ENCODE measurements at regions not wholly inside any gene's neighbourhood (a gene's known extent, or its start where the extent isn't known, plus 50 kb on each side); places are given as distances from the start of the nearest gene placed in this dataset.

GRCh38 chr14:62101189-62101588 lies 339.0 kb downstream of the SNAPC1 start:
- no peak for ATAC-seq (replicated peaks)
- H3K27ac Mint-ChIP-seq: no peak overlapping the region
- no peaks in the 10 kb centered on the region for H3K27me3 Mint-ChIP-seq
- no peak for DNase-seq
- H3K4me1 Mint-ChIP-seq (ENCODE audit: low read depth in 2 of 2): peaks cover 14 to 21% of the 10 kb centered on the region in 2 donors
- no peak overlapping the region for H3K4me3 Mint-ChIP-seq
- no peaks in the 10 kb centered on the region for H3K36me3 Mint-ChIP-seq (ENCODE audit: insufficient read depth)
- peaks cover 0 to 10% of the 10 kb centered on the region in 2 donors for H3K9me3 Mint-ChIP-seq

- no peaks in the 10 kb centered on the region for H3K36me3 Mint-ChIP-seq (ENCODE audit: insufficient read depth)
- H3K4me1 Mint-ChIP-seq (ENCODE audit: low read depth in 2 of 2): peaks cover 14 to 21% of the 10 kb centered on the region in 2 donors
- no peak for DNase-seq
- no peak overlapping the region for H3K4me3 Mint-ChIP-seq
- peaks cover 0 to 10% of the 10 kb centered on the region in 2 donors for H3K9me3 Mint-ChIP-seq
- ATAC-seq (replicated peaks): no peak
- H3K27ac Mint-ChIP-seq: no peak overlapping the region
- H3K27me3 Mint-ChIP-seq: no peaks in the 10 kb centered on the region
These were observed 339.6 kb downstream of the SNAPC1 start for GRCh38 chr14:62101673-62102348.

GRCh38 chr14:62102349-62102725 lies 340.1 kb downstream of the SNAPC1 start:
- no peak overlapping the region for H3K4me3 Mint-ChIP-seq
- no peaks in the 10 kb centered on the region for H3K27me3 Mint-ChIP-seq
- peaks cover 14 to 21% of the 10 kb centered on the region in 2 donors for H3K4me1 Mint-ChIP-seq (ENCODE audit: low read depth in 2 of 2)
- DNase-seq: no peak
- H3K9me3 Mint-ChIP-seq: peaks cover 0 to 10% of the 10 kb centered on the region in 2 donors
- H3K27ac Mint-ChIP-seq: no peak overlapping the region
- no peaks in the 10 kb centered on the region for H3K36me3 Mint-ChIP-seq (ENCODE audit: insufficient read depth)
- ATAC-seq (replicated peaks): no peak

- DNase-seq (no peak), ATAC-seq (replicated peaks) (no peak)
- no peaks in the 10 kb centered on the region for H3K36me3 Mint-ChIP-seq (ENCODE audit: insufficient read depth)
- no peak overlapping the region for H3K27ac Mint-ChIP-seq
- H3K27me3 Mint-ChIP-seq: no peaks in the 10 kb centered on the region
- peaks cover 10% of the 10 kb centered on the region in 2 donors for H3K4me1 Mint-ChIP-seq (ENCODE audit: low read depth in 2 of 2)
- peaks cover 0 to 9% of the 10 kb centered on the region in 2 donors for H3K9me3 Mint-ChIP-seq
- no peak overlapping the region for H3K4me3 Mint-ChIP-seq
These were observed 341.2 kb downstream of the SNAPC1 start for GRCh38 chr14:62103464-62103863.

- Mint-ChIP-seq H3K4me3 (no peak overlapping the region), H3K27ac (no peak overlapping the region), H3K4me1 (ENCODE audit: low read depth in 2 of 2) (no peaks in the 10 kb centered on the region), H3K36me3 (ENCODE audit: insufficient read depth) (no peaks in the 10 kb centered on the region), H3K27me3 (peaks cover 0 to 26% of the 10 kb centered on the region in 2 donors), H3K9me3 (no peaks in the 10 kb centered on the region)
- no peak for ATAC-seq (replicated peaks)
- DNase-seq: no peak
These were observed 348.7 kb downstream of the SNAPC1 start for GRCh38 chr14:62110941-62111340.

- H3K27me3 Mint-ChIP-seq: peaks cover 28 to 67% of the 10 kb centered on the region in 2 donors
- peaks cover 8 to 10% of the 10 kb centered on the region in 2 donors for H3K4me1 Mint-ChIP-seq (ENCODE audit: low read depth in 2 of 2)
- ATAC-seq (replicated peaks) (peak; percentile 96), DNase-seq (peak; percentile 28 to 57 (median 44))
- peak overlapping the region; percentile 73 to 77 for H3K4me3 Mint-ChIP-seq
- peaks cover 5% of the 10 kb centered on the region for H3K36me3 Mint-ChIP-seq (ENCODE audit: insufficient read depth)
- no peaks in the 10 kb centered on the region for H3K9me3 Mint-ChIP-seq
- H3K27ac Mint-ChIP-seq: no peak overlapping the region
These were observed 355.0 kb downstream of the SNAPC1 start for GRCh38 chr14:62117010-62117750.

- no peak for DNase-seq
- Mint-ChIP-seq H3K4me1 (ENCODE audit: low read depth in 2 of 2) (peaks cover 8 to 10% of the 10 kb centered on the region in 2 donors), H3K4me3 (peak overlapping the region; percentile 73 to 77), H3K9me3 (no peaks in the 10 kb centered on the region), H3K36me3 (ENCODE audit: insufficient read depth) (peaks cover 5% of the 10 kb centered on the region), H3K27me3 (peaks cover 28 to 73% of the 10 kb centered on the region in 2 donors), H3K27ac (no peak overlapping the region)
- ATAC-seq (replicated peaks): no peak
These were observed 355.5 kb downstream of the SNAPC1 start for GRCh38 chr14:62117751-62118105.

- no peak for ATAC-seq (replicated peaks)
- Mint-ChIP-seq H3K36me3 (ENCODE audit: insufficient read depth) (peaks cover 5% of the 10 kb centered on the region), H3K27ac (no peak overlapping the region), H3K4me3 (peak overlapping the region in 1 of 2 donors; percentile 77), H3K4me1 (ENCODE audit: low read depth in 2 of 2) (peaks cover 8 to 10% of the 10 kb centered on the region in 2 donors), H3K27me3 (peaks cover 28 to 80% of the 10 kb centered on the region in 2 donors), H3K9me3 (no peaks in the 10 kb centered on the region)
- DNase-seq: no peak
These were observed 356.2 kb downstream of the SNAPC1 start for GRCh38 chr14:62118461-62118860.

- H3K9me3 Mint-ChIP-seq: no peaks in the 10 kb centered on the region
- peaks cover 28 to 82% of the 10 kb centered on the region in 2 donors for H3K27me3 Mint-ChIP-seq
- H3K36me3 Mint-ChIP-seq (ENCODE audit: insufficient read depth): peaks cover 5% of the 10 kb centered on the region
- H3K4me3 Mint-ChIP-seq: no peak overlapping the region
- ATAC-seq (replicated peaks): no peak
- no peak overlapping the region for H3K27ac Mint-ChIP-seq
- DNase-seq: no peak
- H3K4me1 Mint-ChIP-seq (ENCODE audit: low read depth in 2 of 2): peaks cover 8 to 10% of the 10 kb centered on the region in 2 donors
These were observed 356.7 kb downstream of the SNAPC1 start for GRCh38 chr14:62118871-62119270.

- H3K9me3 Mint-ChIP-seq: no peaks in the 10 kb centered on the region
- peaks cover 20 to 37% of the 10 kb centered on the region in 2 donors for H3K27me3 Mint-ChIP-seq
- no peaks in the 10 kb centered on the region for H3K36me3 Mint-ChIP-seq (ENCODE audit: insufficient read depth)
- ATAC-seq (replicated peaks): no peak
- no peak for DNase-seq
- H3K4me1 Mint-ChIP-seq (ENCODE audit: low read depth in 2 of 2): no peaks in the 10 kb centered on the region
- H3K4me3 Mint-ChIP-seq: no peak overlapping the region
- H3K27ac Mint-ChIP-seq: no peak overlapping the region
These were observed 361.7 kb downstream of the SNAPC1 start for GRCh38 chr14:62123961-62124360.

- ATAC-seq (replicated peaks): no peak
- Mint-ChIP-seq H3K9me3 (no peaks in the 10 kb centered on the region), H3K27ac (no peak overlapping the region), H3K27me3 (peaks cover 16 to 38% of the 10 kb centered on the region in 2 donors), H3K36me3 (ENCODE audit: insufficient read depth) (no peaks in the 10 kb centered on the region), H3K4me1 (ENCODE audit: low read depth in 2 of 2) (no peaks in the 10 kb centered on the region), H3K4me3 (no peak overlapping the region)
- no peak for DNase-seq
These were observed 363.6 kb downstream of the SNAPC1 start for GRCh38 chr14:62125793-62126192.

- Mint-ChIP-seq H3K9me3 (no peaks in the 10 kb centered on the region), H3K27me3 (peaks cover 19 to 33% of the 10 kb centered on the region in 2 donors), H3K27ac (no peak overlapping the region), H3K36me3 (ENCODE audit: insufficient read depth) (no peaks in the 10 kb centered on the region), H3K4me1 (ENCODE audit: low read depth in 2 of 2) (no peaks in the 10 kb centered on the region), H3K4me3 (no peak overlapping the region)
- peak; percentile 6 to 32 (median 7) for DNase-seq
- ATAC-seq (replicated peaks): peak; percentile 48
These were observed 364.8 kb downstream of the SNAPC1 start for GRCh38 chr14:62126879-62127478.

GRCh38 chr14:62130441-62130840 lies 368.2 kb downstream of the SNAPC1 start:
- no peaks in the 10 kb centered on the region for H3K4me1 Mint-ChIP-seq (ENCODE audit: low read depth in 2 of 2)
- H3K27ac Mint-ChIP-seq: no peak overlapping the region
- ATAC-seq (replicated peaks): no peak
- H3K9me3 Mint-ChIP-seq: no peaks in the 10 kb centered on the region
- H3K36me3 Mint-ChIP-seq (ENCODE audit: insufficient read depth): no peaks in the 10 kb centered on the region
- peaks cover 35 to 44% of the 10 kb centered on the region in 2 donors for H3K27me3 Mint-ChIP-seq
- no peak overlapping the region for H3K4me3 Mint-ChIP-seq
- no peak for DNase-seq
